ENCODE measurements at regions not wholly inside any gene's neighbourhood (a gene's known extent, or its start where the extent isn't known, plus 50 kb on each side); places are given as distances from the start of the nearest gene placed in this dataset.

GRCh38 chr16:88299751-88300462 is 82.9 kb upstream of the ZNF469 start:
- no peak for TF ChIP-seq CTCF (IDR thresholded peaks at IDR 0.05; ENCODE audit: extremely low read depth, missing control alignments)
- no peak for DNase-seq (ENCODE audit: low spot score)

GRCh38 chr16:88300463-88300835 is 82.3 kb upstream of the ZNF469 start:
- TF ChIP-seq CTCF (IDR thresholded peaks at IDR 0.05; ENCODE audit: extremely low read depth, missing control alignments), result no peak
- no peak for DNase-seq (ENCODE audit: low spot score)

GRCh38 chr16:88301431-88301830 is 81.3 kb upstream of the ZNF469 start:
- TF ChIP-seq CTCF (IDR thresholded peaks at IDR 0.05; ENCODE audit: extremely low read depth, missing control alignments), result no peak
- no peak for DNase-seq (ENCODE audit: low spot score)

GRCh38 chr16:88301886-88302285 is 80.9 kb upstream of the ZNF469 start:
- TF ChIP-seq CTCF (IDR thresholded peaks at IDR 0.05; ENCODE audit: extremely low read depth, missing control alignments), result no peak
- DNase-seq (ENCODE audit: low spot score), result no peak

- TF ChIP-seq CTCF (IDR thresholded peaks at IDR 0.05; ENCODE audit: extremely low read depth, missing control alignments), result no peak
- no peak for DNase-seq (ENCODE audit: low spot score)
These were observed 80.1 kb upstream of the ZNF469 start for GRCh38 chr16:88302666-88303065.

- no peak for DNase-seq (ENCODE audit: low spot score)
- no peak for TF ChIP-seq CTCF (IDR thresholded peaks at IDR 0.05; ENCODE audit: extremely low read depth, missing control alignments)
These were observed 79.4 kb upstream of the ZNF469 start for GRCh38 chr16:88303405-88303804.

GRCh38 chr16:88303890-88304819 is 78.6 kb upstream of the ZNF469 start:
- DNase-seq (ENCODE audit: low spot score), result no peak
- TF ChIP-seq CTCF (IDR thresholded peaks at IDR 0.05; ENCODE audit: extremely low read depth, missing control alignments), result no peak
